Activated CD4-positive, CD25-positive, alpha-beta regulatory T cell treated with anti-CD3 and anti-CD28 coated beads, Interleukin-2, amount 50 U/mL, for 24 hours (primary cell): ENCODE measurements at regions not wholly inside any gene's neighbourhood (a gene's known extent, or its start where the extent isn't known, plus 50 kb on each side); places are given as distances from the start of the nearest gene placed in this dataset.

Source experiments
- ATAC-seq, 2 donors: fragments of 150-1000 bp; cut with Tn5 transposase; one replicate each; pipeline ENCODE4 v1.10.0; 2021; ENCODE audit warnings: mild to moderate bottlenecking in 1 of 2, moderate library complexity in 1 of 2

- no peak for ATAC-seq
These were observed 404.0 kb upstream of the MMADHC start for GRCh38 chr2:149991576-149991975.

GRCh38 chr2:149990965-149991364, 403.4 kb upstream of the MMADHC start:
- no peak for ATAC-seq

- no peak for ATAC-seq
These were observed 402.0 kb upstream of the MMADHC start for GRCh38 chr2:149989447-149990063.

- ATAC-seq, result no peak
These were observed 400.8 kb upstream of the MMADHC start for GRCh38 chr2:149988361-149988760.

GRCh38 chr2:149986861-149987260, 399.3 kb upstream of the MMADHC start:
- no peak for ATAC-seq

GRCh38 chr2:149984311-149984710, 396.7 kb upstream of the MMADHC start:
- no peak for ATAC-seq

GRCh38 chr2:149972066-149972465, 384.5 kb upstream of the MMADHC start:
- ATAC-seq, result no peak

- ATAC-seq, result no peak
These were observed 367.5 kb upstream of the MMADHC start for GRCh38 chr2:149954981-149955600.

GRCh38 chr2:149953627-149954026, 366.1 kb upstream of the MMADHC start:
- ATAC-seq, result no peak

GRCh38 chr2:149931486-149931885, 343.9 kb upstream of the MMADHC start:
- ATAC-seq, result no peak

- no peak for ATAC-seq
These were observed 340.4 kb upstream of the MMADHC start for GRCh38 chr2:149928011-149928410.

GRCh38 chr2:149926149-149926548, 338.6 kb upstream of the MMADHC start:
- no peak for ATAC-seq

- ATAC-seq, result no peak
These were observed 337.1 kb upstream of the MMADHC start for GRCh38 chr2:149924549-149925213.

- no peak for ATAC-seq
These were observed 336.5 kb upstream of the MMADHC start for GRCh38 chr2:149924028-149924427.

- ATAC-seq, result no peak
These were observed 334.5 kb upstream of the MMADHC start for GRCh38 chr2:149921911-149922616.

GRCh38 chr2:149920389-149920788, 332.8 kb upstream of the MMADHC start:
- no peak for ATAC-seq

- ATAC-seq, result no peak
These were observed 327.6 kb upstream of the MMADHC start for GRCh38 chr2:149915151-149915550.

- ATAC-seq, result no peak
These were observed 321.4 kb upstream of the MMADHC start for GRCh38 chr2:149908726-149909683.

GRCh38 chr2:149906886-149907285, 319.3 kb upstream of the MMADHC start:
- ATAC-seq, result no peak

- no peak for ATAC-seq
These were observed 317.0 kb upstream of the MMADHC start for GRCh38 chr2:149904352-149905175.

GRCh38 chr2:149903626-149904025, 316.1 kb upstream of the MMADHC start:
- ATAC-seq, result no peak

GRCh38 chr2:149902081-149902480, 314.5 kb upstream of the MMADHC start:
- no peak for ATAC-seq
